Neutrophil (primary cell): ENCODE measurements at regions not wholly inside any gene's neighbourhood (a gene's known extent, or its start where the extent isn't known, plus 50 kb on each side); places are given as distances from the start of the nearest gene placed in this dataset.

Experiments
- H3K27ac ChIP-seq: fragments of 200-600 bp; sonication (generic); 2 replicates; pipeline ENCODE4 v1.5.1; 2016; ENCODE audit warnings: mild to moderate bottlenecking, moderate library complexity
- H3K27me3 ChIP-seq: fragments of 200-600 bp; sonication (generic); 2 replicates; pipeline ENCODE4 v1.6.0; 2016; ENCODE audit warnings: mild to moderate bottlenecking
- H3K36me3 ChIP-seq: fragments of 200-600 bp; sonication (generic); 2 replicates; pipeline ENCODE4 v1.5.1; 2017
- H3K4me1 ChIP-seq, 2 experiments: fragments of 200-600 bp in 1 of 2; sonication (generic) in 1 of 2; 1 replicate in 1 of 2; 2 replicates in 1 of 2; pipeline versions ENCODE4 v1.5.1 to v1.6.1; 2013 to 2016; ENCODE audit warnings: low read depth in 1 of 2, low read length in 1 of 2, mild to moderate bottlenecking in 1 of 2, moderate library complexity in 1 of 2; ENCODE audit not compliant: control insufficient read depth in 1 of 2, insufficient read depth in 1 of 2
- H3K4me3 ChIP-seq, 2 experiments: fragments of 200-600 bp in 1 of 2; sonication (generic) in 1 of 2; 1 replicate in 1 of 2; 2 replicates in 1 of 2; pipeline ENCODE4 v1.5.1; 2013 to 2016; ENCODE audit warnings: low read depth in 1 of 2, low read length in 1 of 2, mild to moderate bottlenecking in 1 of 2, moderate library complexity in 1 of 2
- H3K9me3 ChIP-seq: fragments of 200-600 bp; sonication (generic); 2 replicates; pipeline ENCODE4 v1.5.1; 2016
- TF ChIP-seq, protein P1 (sequence below): fragments of 200-600 bp; sonication (generic); IDR thresholded peaks from 2 replicates; pipeline ENCODE4 v1.5.1; 2016; ENCODE audit warnings: antibody characterized with exemption

- Histone ChIP-seq H3K4me1 (no peaks in the 10 kb centered on the region), H3K9me3 (no peaks in the 10 kb centered on the region), H3K27ac (no peak overlapping the region), H3K4me3 (no peak overlapping the region), H3K36me3 (no peaks in the 10 kb centered on the region), H3K27me3 (no peaks in the 10 kb centered on the region)
- TF ChIP-seq, protein P1, sequence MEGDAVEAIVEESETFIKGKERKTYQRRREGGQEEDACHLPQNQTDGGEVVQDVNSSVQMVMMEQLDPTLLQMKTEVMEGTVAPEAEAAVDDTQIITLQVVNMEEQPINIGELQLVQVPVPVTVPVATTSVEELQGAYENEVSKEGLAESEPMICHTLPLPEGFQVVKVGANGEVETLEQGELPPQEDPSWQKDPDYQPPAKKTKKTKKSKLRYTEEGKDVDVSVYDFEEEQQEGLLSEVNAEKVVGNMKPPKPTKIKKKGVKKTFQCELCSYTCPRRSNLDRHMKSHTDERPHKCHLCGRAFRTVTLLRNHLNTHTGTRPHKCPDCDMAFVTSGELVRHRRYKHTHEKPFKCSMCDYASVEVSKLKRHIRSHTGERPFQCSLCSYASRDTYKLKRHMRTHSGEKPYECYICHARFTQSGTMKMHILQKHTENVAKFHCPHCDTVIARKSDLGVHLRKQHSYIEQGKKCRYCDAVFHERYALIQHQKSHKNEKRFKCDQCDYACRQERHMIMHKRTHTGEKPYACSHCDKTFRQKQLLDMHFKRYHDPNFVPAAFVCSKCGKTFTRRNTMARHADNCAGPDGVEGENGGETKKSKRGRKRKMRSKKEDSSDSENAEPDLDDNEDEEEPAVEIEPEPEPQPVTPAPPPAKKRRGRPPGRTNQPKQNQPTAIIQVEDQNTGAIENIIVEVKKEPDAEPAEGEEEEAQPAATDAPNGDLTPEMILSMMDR = no peak
These were observed 131.3 kb upstream of the ZEB1 start for GRCh38 chr10:31187607-31188210.

GRCh38 chr10:31188792-31189406 lies 130.1 kb upstream of the ZEB1 start:
- no peaks in the 10 kb centered on the region for H3K9me3 ChIP-seq
- no peaks in the 10 kb centered on the region for H3K4me1 ChIP-seq
- TF ChIP-seq, protein P1 = no peak
- H3K27ac ChIP-seq = no peak overlapping the region
- H3K4me3 ChIP-seq = no peak overlapping the region
- no peaks in the 10 kb centered on the region for H3K36me3 ChIP-seq
- H3K27me3 ChIP-seq = no peaks in the 10 kb centered on the region

DNA sequence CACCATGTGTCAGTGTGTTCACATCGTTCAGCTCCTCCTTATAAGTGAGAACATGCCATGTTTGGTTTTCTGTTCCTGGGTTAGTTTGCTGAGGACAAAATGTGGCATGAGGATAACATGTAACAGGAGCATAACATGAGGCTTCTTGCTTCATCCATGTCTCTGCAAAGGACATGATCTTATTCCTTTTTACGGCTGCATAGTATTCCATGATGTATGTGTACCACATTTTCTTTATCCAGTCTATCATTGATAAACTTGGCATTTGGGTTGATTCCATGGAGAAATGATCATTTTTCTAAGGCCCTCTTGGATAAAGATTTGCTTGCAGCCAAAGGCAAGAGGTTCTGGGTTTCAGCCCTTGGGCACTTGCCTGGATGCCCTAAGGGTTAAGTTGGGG lies 128.5 kb upstream of the ZEB1 start:
- Histone ChIP-seq H3K36me3 (no peaks in the 10 kb centered on the region), H3K4me1 (no peaks in the 10 kb centered on the region), H3K4me3 (no peak overlapping the region), H3K27ac (no peak overlapping the region), H3K27me3 (no peaks in the 10 kb centered on the region), H3K9me3 (no peaks in the 10 kb centered on the region)
- TF ChIP-seq, protein P1 = no peak

- H3K9me3 ChIP-seq = no peaks in the 10 kb centered on the region
- H3K27me3 ChIP-seq = no peaks in the 10 kb centered on the region
- H3K27ac ChIP-seq = no peak overlapping the region
- H3K4me3 ChIP-seq = no peak overlapping the region
- H3K36me3 ChIP-seq = no peaks in the 10 kb centered on the region
- no peaks in the 10 kb centered on the region for H3K4me1 ChIP-seq
- TF ChIP-seq, protein P1 = no peak
These were observed 126.5 kb upstream of the ZEB1 start for GRCh38 chr10:31192475-31192874.

DNA sequence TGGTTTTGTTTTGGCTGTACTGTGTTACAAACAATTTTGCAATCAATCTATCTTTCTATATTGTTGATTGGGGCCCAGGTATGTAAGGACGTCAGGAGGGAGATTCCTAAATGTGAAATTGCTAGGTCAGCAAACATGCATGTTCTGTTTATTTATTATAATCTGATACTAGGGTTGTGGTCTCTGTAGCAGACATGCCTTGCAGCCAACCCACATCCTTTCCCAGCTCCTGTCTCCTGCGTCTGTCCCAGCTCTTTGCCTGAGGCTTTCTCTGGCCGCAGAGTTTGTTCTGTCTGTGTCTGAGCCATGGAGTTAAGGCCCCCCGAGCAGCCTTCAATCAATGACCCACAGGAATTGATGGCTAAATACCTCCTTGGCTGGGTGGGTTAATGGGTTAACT lies 124.0 kb upstream of the ZEB1 start:
- H3K9me3 ChIP-seq = no peaks in the 10 kb centered on the region
- no peaks in the 10 kb centered on the region for H3K4me1 ChIP-seq
- no peak overlapping the region for H3K27ac ChIP-seq
- H3K4me3 ChIP-seq = no peak overlapping the region
- H3K36me3 ChIP-seq = no peaks in the 10 kb centered on the region
- H3K27me3 ChIP-seq = no peaks in the 10 kb centered on the region
- TF ChIP-seq, protein P1 = no peak
